DND-41 (cell line): ENCODE measurements at regions not wholly inside any gene's neighbourhood (a gene's known extent, or its start where the extent isn't known, plus 50 kb on each side); places are given as distances from the start of the nearest gene placed in this dataset.
"Not testable (repeated sequence)": the region's sequence is repeated elsewhere in the genome, so short reads cannot be mapped to it uniquely, and the experiment has no call there.

Experiments
- ATAC-seq: fragments of 200-7000 bp; cut with Tn5 transposase; 3 replicates; pipeline ENCODE4 v1.9.1; 2021; ENCODE audit warnings: low read depth; ENCODE audit not compliant: insufficient read depth
- DNase-seq: peaks from one replicate; pipeline ENCODE4 v3.0.0-alpha.2; 2020
- H2AFZ ChIP-seq: 2 replicates; pipeline ENCODE4 v1.6.0; 2012; ENCODE audit warnings: low read depth, low read length
- H3K27ac ChIP-seq: 2 replicates; pipeline ENCODE4 v1.5.1; 2012; ENCODE audit warnings: low read length, inconsistent platforms
- H3K27me3 ChIP-seq: fragments of 200-600 bp; sonication (generic); 2 replicates; pipeline ENCODE4 v1.6.0; 2012; ENCODE audit warnings: low read length, mild to moderate bottlenecking, inconsistent platforms; ENCODE audit not compliant: insufficient read depth, poor library complexity
- H3K36me3 ChIP-seq: 2 replicates; pipeline ENCODE4 v1.5.1; 2012; ENCODE audit warnings: low read length, inconsistent platforms; ENCODE audit not compliant: insufficient read depth
- H3K4me1 ChIP-seq: 2 replicates; pipeline ENCODE4 v1.5.1; 2012; ENCODE audit warnings: mild to moderate bottlenecking, low read length; ENCODE audit not compliant: insufficient read depth
- H3K4me2 ChIP-seq: 2 replicates; pipeline ENCODE4 v1.6.0; 2012; ENCODE audit warnings: mild to moderate bottlenecking, moderate library complexity, low read length, inconsistent platforms; ENCODE audit not compliant: insufficient read depth
- H3K4me3 ChIP-seq, 2 experiments: fragments of 200-600 bp in 1 of 2; shearing (Covaris generic) in 1 of 2; 2 replicates each; pipeline ENCODE4 v1.5.1; 2012 to 2016; ENCODE audit warnings: inconsistent platforms in 2 of 2, low read length in 2 of 2, mild to moderate bottlenecking in 2 of 2, low read depth in 1 of 2, moderate library complexity in 1 of 2
- H3K79me2 ChIP-seq: 2 replicates; pipeline ENCODE4 v1.6.0; 2012; ENCODE audit warnings: low read length, inconsistent platforms; ENCODE audit not compliant: insufficient read depth
- H3K9ac ChIP-seq: 2 replicates; pipeline ENCODE4 v1.6.0; 2012; ENCODE audit warnings: low read depth, mild to moderate bottlenecking, inconsistent platforms, low read length, moderate library complexity
- H3K9me3 ChIP-seq: 2 replicates; pipeline ENCODE4 v1.5.1; 2012; ENCODE audit warnings: low read length, moderate library complexity, mild to moderate bottlenecking, inconsistent platforms; ENCODE audit not compliant: insufficient read depth, severe bottlenecking
- H4K20me1 ChIP-seq: 2 replicates; pipeline ENCODE4 v1.6.0; 2012; ENCODE audit warnings: low read length; ENCODE audit not compliant: insufficient read depth
- EZH2 ChIP-seq: IDR thresholded peaks from 3 replicates; pipeline ENCODE4 v1.6.1; 2012; ENCODE audit warnings: borderline replicate concordance, low read depth, mild to moderate bottlenecking, moderate library complexity, low read length, inconsistent platforms; ENCODE audit not compliant: severe bottlenecking
- TF ChIP-seq, protein P1 (sequence below): IDR thresholded peaks from 2 replicates; pipeline ENCODE4 v1.5.1; 2012; ENCODE audit warnings: borderline replicate concordance, low read length, moderate library complexity, mild to moderate bottlenecking; ENCODE audit not compliant: poor library complexity, severe bottlenecking; ENCODE audit errors: extremely low read depth

DNA sequence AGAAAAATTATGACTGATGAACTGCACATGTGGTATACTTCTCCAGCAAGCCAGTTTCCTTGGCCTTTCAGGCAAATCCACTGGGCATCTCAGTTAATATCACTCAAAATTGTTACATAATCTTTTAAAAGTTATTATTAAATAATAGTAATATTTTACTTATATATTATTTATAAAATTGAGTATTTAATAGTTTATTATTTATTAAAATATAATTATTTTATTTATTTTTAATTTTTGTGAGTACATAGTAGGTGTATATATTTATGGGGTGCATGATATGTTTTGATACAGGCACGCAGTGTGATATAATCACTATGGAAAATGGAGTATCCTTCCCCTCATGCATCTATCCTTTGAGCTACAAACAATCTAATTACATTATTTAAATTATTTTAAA is 384.1 kb upstream of the LRFN5 start:
- Histone ChIP-seq H3K9ac (no peak overlapping the region), H3K79me2 (no peaks in the 10 kb centered on the region), H3K4me3 (no peak overlapping the region), H2AFZ (no peak overlapping the region), H3K27ac (no peak overlapping the region), H4K20me1 (no peaks in the 10 kb centered on the region), H3K36me3 (no peaks in the 10 kb centered on the region), H3K27me3 (no peaks in the 10 kb centered on the region), H3K4me2 (no peak overlapping the region), H3K4me1 (no peaks in the 10 kb centered on the region), H3K9me3 (no peaks in the 10 kb centered on the region)
- ATAC-seq: no peak
- no peak for TF ChIP-seq EZH2
- TF ChIP-seq, protein P1, sequence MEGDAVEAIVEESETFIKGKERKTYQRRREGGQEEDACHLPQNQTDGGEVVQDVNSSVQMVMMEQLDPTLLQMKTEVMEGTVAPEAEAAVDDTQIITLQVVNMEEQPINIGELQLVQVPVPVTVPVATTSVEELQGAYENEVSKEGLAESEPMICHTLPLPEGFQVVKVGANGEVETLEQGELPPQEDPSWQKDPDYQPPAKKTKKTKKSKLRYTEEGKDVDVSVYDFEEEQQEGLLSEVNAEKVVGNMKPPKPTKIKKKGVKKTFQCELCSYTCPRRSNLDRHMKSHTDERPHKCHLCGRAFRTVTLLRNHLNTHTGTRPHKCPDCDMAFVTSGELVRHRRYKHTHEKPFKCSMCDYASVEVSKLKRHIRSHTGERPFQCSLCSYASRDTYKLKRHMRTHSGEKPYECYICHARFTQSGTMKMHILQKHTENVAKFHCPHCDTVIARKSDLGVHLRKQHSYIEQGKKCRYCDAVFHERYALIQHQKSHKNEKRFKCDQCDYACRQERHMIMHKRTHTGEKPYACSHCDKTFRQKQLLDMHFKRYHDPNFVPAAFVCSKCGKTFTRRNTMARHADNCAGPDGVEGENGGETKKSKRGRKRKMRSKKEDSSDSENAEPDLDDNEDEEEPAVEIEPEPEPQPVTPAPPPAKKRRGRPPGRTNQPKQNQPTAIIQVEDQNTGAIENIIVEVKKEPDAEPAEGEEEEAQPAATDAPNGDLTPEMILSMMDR: no peak
- no peak for DNase-seq

DNA sequence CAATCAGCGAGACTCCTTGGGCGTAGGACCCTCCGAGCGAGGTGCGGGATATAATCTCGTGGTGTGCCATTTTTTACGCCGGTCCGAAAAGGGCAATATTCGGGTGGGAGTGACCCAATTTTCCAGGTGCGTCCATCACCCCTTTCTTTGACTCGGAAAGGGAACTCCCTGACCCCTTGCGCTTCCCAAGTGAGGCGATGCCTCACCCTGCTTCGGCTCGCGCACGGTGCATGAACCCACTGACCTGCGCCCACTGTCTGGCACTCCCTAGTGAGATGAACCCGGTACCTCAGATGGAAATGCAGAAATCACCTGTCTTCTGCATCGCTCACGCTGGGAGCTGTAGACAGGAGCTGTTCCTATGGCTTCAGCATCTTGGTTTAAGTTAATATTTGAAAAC is 391.7 kb upstream of the LRFN5 start:
- H3K27ac ChIP-seq, H3K27me3 ChIP-seq, H3K9ac ChIP-seq, DNase-seq, H4K20me1 ChIP-seq, H3K4me3 ChIP-seq, H2AFZ ChIP-seq, H3K4me2 ChIP-seq, H3K36me3 ChIP-seq, H3K9me3 ChIP-seq, H3K79me2 ChIP-seq, ATAC-seq, H3K4me1 ChIP-seq: not testable (repeated sequence)

DNA sequence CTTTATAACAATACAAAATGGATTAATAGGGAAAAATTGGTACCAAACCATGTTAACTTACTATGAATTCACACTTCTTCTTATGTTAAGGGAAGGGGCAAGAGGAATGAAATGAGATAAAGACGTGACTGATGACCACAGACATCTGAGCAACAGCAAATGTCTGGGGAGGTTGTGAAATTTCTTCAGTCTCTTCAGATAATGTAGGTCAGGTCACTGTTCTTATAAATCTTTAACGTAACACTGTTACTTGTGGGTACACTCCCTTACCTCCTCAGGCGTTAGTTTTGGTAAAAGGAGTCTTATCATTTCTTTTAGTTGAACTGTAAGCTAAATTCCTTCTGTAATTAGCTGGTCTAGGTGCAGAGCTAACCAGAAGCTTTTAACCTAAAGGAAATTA is 405.0 kb upstream of the LRFN5 start:
- ATAC-seq (no peak), DNase-seq (no peak)
- no peak overlapping the region for H3K4me2 ChIP-seq
- H3K27ac ChIP-seq: no peak overlapping the region
- H3K79me2 ChIP-seq: no peaks in the 10 kb centered on the region
- no peaks in the 10 kb centered on the region for H3K9me3 ChIP-seq
- H3K9ac ChIP-seq: no peak overlapping the region
- H4K20me1 ChIP-seq: no peaks in the 10 kb centered on the region
- no peaks in the 10 kb centered on the region for H3K36me3 ChIP-seq
- no peaks in the 10 kb centered on the region for H3K27me3 ChIP-seq
- no peaks in the 10 kb centered on the region for H3K4me1 ChIP-seq
- H2AFZ ChIP-seq: no peak overlapping the region
- no peak for TF ChIP-seq EZH2
- TF ChIP-seq, protein P1: no peak
- H3K4me3 ChIP-seq: no peak overlapping the region

DNA sequence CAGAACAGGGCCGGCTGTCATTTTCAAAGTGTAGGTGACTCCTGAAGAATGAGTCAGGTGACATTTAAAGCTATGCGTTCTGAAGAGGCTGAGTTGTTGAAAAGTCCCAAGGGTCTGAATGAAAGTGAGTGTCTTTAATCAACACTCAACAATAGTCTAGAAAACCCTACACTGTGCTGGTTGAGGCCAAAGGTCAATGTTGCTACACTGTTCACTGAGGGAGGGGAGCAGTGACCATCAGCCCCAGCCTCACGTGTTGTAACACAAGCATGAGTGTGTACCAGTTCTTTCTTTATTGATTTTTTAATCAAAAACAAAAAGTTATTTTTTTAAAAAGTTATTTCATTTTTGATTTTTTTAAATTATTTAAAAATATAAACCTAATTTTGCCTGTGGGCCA is 418.8 kb upstream of the LRFN5 start:
- Histone ChIP-seq H3K27me3 (no peaks in the 10 kb centered on the region), H3K4me3 (no peak overlapping the region), H3K4me1 (no peaks in the 10 kb centered on the region), H3K36me3 (no peaks in the 10 kb centered on the region), H3K79me2 (no peaks in the 10 kb centered on the region), H2AFZ (no peak overlapping the region), H4K20me1 (no peaks in the 10 kb centered on the region), H3K4me2 (no peak overlapping the region), H3K27ac (no peak overlapping the region), H3K9ac (no peak overlapping the region), H3K9me3 (no peaks in the 10 kb centered on the region)
- ATAC-seq (no peak), DNase-seq (no peak)
- TF ChIP-seq, protein P1: no peak
- TF ChIP-seq EZH2: no peak
